AG04449 (cell line): ENCODE measurements at regions not wholly inside any gene's neighbourhood (a gene's known extent, or its start where the extent isn't known, plus 50 kb on each side); places are given as distances from the start of the nearest gene placed in this dataset.

Experiments
- CTCF ChIA-PET: fragments of 350-600 bp; formaldehyde crosslinking; extraction: SDS; loops from one replicate; lab custom pipeline; 2021; ENCODE audit warnings: antibody characterized with exemption; lab: Yijun Ruan, JAX
- POLR2A ChIA-PET: fragments of 400-600, 350-600 bp; formaldehyde crosslinking; extraction: SDS; loops from one replicate; lab custom pipeline; 2020; ENCODE audit warnings: antibody characterized with exemption, inconsistent platforms; lab: Yijun Ruan, JAX
- DNase-seq: peaks from one replicate; pipeline ENCODE4 v3.0.0-alpha.2; 2010; ENCODE audit warnings: low read depth, low spot score
- H3K4me3 ChIP-seq: 2 replicates; pipeline ENCODE4 v1.5.1; 2011; ENCODE audit warnings: low read depth, mild to moderate bottlenecking, control low read depth, low read length
- TF ChIP-seq, protein P1 (sequence below): IDR thresholded peaks from one replicate; pipeline ENCODE4 v1.5.1; 2011; ENCODE audit warnings: mild to moderate bottlenecking, moderate library complexity, low read length, control low read depth, inconsistent platforms; ENCODE audit not compliant: insufficient read depth; ENCODE audit errors: missing control alignments

- no peak for DNase-seq
- H3K4me3 ChIP-seq: no peak overlapping the region
- POLR2A ChIA-PET: no interaction called here
- TF ChIP-seq, protein P1, sequence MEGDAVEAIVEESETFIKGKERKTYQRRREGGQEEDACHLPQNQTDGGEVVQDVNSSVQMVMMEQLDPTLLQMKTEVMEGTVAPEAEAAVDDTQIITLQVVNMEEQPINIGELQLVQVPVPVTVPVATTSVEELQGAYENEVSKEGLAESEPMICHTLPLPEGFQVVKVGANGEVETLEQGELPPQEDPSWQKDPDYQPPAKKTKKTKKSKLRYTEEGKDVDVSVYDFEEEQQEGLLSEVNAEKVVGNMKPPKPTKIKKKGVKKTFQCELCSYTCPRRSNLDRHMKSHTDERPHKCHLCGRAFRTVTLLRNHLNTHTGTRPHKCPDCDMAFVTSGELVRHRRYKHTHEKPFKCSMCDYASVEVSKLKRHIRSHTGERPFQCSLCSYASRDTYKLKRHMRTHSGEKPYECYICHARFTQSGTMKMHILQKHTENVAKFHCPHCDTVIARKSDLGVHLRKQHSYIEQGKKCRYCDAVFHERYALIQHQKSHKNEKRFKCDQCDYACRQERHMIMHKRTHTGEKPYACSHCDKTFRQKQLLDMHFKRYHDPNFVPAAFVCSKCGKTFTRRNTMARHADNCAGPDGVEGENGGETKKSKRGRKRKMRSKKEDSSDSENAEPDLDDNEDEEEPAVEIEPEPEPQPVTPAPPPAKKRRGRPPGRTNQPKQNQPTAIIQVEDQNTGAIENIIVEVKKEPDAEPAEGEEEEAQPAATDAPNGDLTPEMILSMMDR: no peak
- CTCF ChIA-PET: no interaction called here
Observed at GRCh38 chr5:174609116-174609515, 115.3 kb upstream of the MSX2 start.

GRCh38 chr5:174610968-174611367 is 113.4 kb upstream of the MSX2 start:
- no peak for DNase-seq
- ChIA-PET CTCF (interaction anchor here (1.0 kb wide), 1 partner anchor 182 kb away, joined by 3 read pairs; no protein-coding TSS in a partner anchor), POLR2A (no interaction called here)
- H3K4me3 ChIP-seq: no peak overlapping the region
- TF ChIP-seq, protein P1: no peak

DNA sequence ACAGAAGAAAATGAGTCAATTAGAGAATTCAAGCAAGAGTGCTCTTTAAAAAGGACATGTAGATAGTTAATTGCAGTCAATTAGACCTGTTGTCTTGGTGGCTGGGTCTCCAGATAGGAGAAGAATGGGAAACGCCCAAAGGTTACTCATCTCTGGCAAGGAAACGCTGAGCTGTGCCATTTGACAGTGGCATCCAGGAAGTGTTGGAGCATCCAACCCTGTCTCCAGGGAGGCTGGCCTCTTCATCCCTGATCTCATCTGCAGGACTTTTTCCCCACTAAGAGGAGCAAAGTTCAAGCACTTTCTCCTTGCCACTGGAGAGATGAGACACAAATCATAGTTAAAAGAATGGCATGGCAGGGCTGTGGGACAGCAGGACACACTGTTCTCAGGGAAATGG is 111.7 kb upstream of the MSX2 start:
- CTCF ChIA-PET: interaction anchor here (1.0 kb wide), 1 partner anchor 17 kb away, joined by 3 read pairs; no protein-coding TSS in a partner anchor
- TF ChIP-seq, protein P1: no peak
- POLR2A ChIA-PET: no interaction called here

GRCh38 chr5:174614500-174615135 is 109.8 kb upstream of the MSX2 start:
- POLR2A ChIA-PET: no interaction called here
- TF ChIP-seq, protein P1: no peak
- CTCF ChIA-PET: no interaction called here
- DNase-seq: no peak
- H3K4me3 ChIP-seq: no peak overlapping the region

More for the DNA sequence above, 111.7 kb upstream of the MSX2 start:
- no peak overlapping the region for H3K4me3 ChIP-seq
- DNase-seq: no peak

- no peak overlapping the region for H3K4me3 ChIP-seq
- POLR2A ChIA-PET: no interaction called here
- no peak for DNase-seq
- CTCF ChIA-PET: no interaction called here
- TF ChIP-seq, protein P1: no peak
Observed at GRCh38 chr5:174616036-174616435, 108.3 kb upstream of the MSX2 start.

- DNase-seq: no peak
- no peak overlapping the region for H3K4me3 ChIP-seq
- TF ChIP-seq, protein P1: no peak
- POLR2A ChIA-PET: no interaction called here
- CTCF ChIA-PET: no interaction called here
Observed at GRCh38 chr5:174617285-174617684, 107.1 kb upstream of the MSX2 start.
